GM19463 (cell line): ENCODE measurements at regions not wholly inside any gene's neighbourhood (a gene's known extent, or its start where the extent isn't known, plus 50 kb on each side); places are given as distances from the start of the nearest gene placed in this dataset.
"Not testable (repeated sequence)": the region's sequence is repeated elsewhere in the genome, so short reads cannot be mapped to it uniquely, and the experiment has no call there.

Experiments used
- ATAC-seq: cut with Tn5 transposase; IDR thresholded peaks from one replicate; pipeline ENCODE4 v1.9.1; 2021; ENCODE audit warnings: mild to moderate bottlenecking, moderate library complexity; ENCODE audit not compliant: unreplicated experiment

GRCh38 chr3:181279239-181279565 lies 289.7 kb upstream of the DNAJC19 start:
- no peak for ATAC-seq

GRCh38 chr3:181278468-181279238 lies 289.1 kb upstream of the DNAJC19 start:
- no peak for ATAC-seq

- no peak for ATAC-seq
These were observed 286.9 kb upstream of the DNAJC19 start for GRCh38 chr3:181276358-181276896.

- no peak for ATAC-seq
These were observed 284.5 kb upstream of the DNAJC19 start for GRCh38 chr3:181274025-181274424.

GRCh38 chr3:181267312-181267711 lies 277.8 kb upstream of the DNAJC19 start:
- no peak for ATAC-seq

- peak; percentile 78 for ATAC-seq
These were observed 276.3 kb upstream of the DNAJC19 start for GRCh38 chr3:181265750-181266333.

DNA sequence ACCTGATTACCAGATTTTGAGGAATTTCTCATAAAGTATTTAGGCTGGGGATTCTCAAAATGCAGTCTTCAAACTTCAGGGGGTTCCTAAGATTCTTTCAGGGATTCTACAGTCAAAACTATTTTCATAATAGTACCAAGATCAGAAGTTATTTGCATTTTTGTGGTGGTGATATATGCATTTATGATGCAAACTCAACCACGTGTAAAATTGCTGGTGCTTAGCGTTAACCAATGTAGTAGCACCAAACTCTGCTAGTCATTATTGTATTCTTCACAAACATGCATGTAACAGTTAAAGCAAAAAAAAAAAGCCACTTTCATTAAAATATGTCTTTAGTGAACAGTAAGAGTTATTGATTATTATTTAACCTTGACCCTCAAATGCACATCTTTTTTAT lies 274.9 kb upstream of the DNAJC19 start:
- ATAC-seq, result no peak

DNA sequence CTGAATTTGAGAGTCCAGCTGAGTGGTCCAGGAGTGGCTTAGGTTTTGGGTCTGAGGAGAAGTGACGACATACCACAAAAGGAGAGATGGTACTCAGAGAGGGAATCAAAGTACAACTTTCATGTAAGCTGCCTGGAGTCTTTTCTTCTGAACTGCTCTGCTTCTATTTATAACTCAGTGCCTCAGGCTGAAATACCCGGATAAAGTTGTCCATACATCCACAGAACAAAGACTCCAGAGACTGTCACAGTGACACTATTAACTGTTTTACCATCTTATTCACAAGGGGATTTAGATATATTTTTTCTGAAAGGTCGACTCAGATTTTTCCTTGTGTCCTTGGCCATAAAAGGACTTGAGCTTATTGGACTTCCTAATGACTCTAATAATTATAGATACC lies 264.3 kb upstream of the DNAJC19 start:
- no peak for ATAC-seq

GRCh38 chr3:181252631-181253030 lies 263.1 kb upstream of the DNAJC19 start:
- no peak for ATAC-seq

DNA sequence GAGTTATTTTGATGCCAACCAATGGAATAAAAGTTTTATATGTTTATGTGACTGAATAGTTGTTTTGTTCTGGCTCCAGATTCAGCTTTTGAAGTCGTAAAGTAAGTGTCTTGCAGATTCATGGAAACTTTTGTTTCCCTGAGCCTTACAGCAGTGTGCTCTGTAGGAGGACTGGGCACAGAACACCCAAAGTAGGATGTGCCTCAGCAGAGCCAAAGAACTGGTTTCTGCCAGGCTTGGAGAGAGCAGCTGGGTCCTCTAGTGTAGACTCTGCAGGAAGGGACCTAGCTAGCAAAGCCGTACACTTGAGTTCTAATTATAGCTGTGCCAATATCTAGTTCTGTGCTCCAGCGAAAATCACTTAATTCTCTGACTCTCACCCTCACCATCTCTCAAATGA lies 261.2 kb upstream of the DNAJC19 start:
- no peak for ATAC-seq

DNA sequence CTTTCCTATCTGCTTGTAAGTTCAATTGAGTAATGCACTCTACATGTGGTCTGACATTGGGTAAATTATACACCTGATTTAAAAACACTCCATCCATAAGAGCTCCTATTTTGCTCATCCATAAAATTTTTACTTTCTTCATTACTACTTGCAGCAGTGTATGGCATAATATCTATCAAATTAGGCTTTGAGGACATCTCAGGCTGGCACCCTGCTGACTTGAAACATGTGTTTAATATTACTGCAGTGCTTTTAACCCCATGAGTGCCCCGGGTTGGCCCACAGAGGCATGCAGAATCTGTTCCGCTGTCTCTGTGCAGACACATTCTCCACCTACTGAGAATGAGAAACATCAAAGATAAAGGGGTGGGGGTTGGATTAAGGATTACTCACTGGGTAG lies 249.9 kb upstream of the DNAJC19 start:
- ATAC-seq, result no peak

DNA sequence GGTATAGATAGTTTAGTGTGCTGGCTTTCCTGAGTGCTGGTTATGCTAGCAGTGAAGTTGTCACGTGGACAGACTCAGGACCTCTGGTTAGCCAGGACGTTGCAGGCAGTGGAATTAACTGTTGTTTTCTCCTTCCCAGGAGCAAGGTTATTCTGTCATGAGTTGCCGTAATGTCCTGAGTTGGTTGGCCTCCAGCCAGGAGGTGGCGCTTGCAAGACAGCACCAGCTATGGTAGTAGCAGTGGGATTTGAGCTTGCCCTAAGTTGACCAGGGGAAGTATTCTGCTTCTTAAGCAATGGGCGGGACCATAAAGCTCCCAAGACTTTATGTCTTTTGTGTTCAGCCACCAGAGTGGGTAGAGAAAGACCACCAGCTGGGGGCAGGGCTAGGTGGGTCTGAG lies 240.7 kb upstream of the DNAJC19 start:
- ATAC-seq, result no peak

- no peak for ATAC-seq
These were observed 223.8 kb upstream of the DNAJC19 start for GRCh38 chr3:181213347-181213746.

GRCh38 chr3:181212271-181212670 lies 222.7 kb upstream of the DNAJC19 start:
- ATAC-seq, result no peak

- no peak for ATAC-seq
These were observed 220.7 kb upstream of the DNAJC19 start for GRCh38 chr3:181210275-181210674.

DNA sequence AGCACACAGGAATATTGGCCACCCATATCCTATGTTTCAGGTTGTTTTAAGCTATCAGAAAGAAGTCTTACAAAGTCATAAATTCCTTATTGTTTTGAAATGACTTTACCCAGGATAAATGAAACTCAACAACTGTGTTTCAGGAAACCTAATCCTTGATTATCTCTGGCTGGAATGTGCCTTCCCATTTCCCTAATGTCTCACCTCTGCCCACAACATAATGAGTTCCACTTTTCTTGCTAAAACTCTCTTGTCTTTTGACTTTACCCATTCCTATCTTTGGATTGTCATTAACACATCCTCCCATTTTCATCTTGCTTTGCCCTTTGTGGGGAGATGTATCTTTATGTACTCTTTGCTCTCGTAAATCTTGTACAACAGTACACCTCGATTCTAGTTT lies 200.0 kb upstream of the DNAJC19 start:
- ATAC-seq, result no peak

GRCh38 chr3:181183764-181184163 lies 194.2 kb upstream of the DNAJC19 start:
- ATAC-seq, result no peak

DNA sequence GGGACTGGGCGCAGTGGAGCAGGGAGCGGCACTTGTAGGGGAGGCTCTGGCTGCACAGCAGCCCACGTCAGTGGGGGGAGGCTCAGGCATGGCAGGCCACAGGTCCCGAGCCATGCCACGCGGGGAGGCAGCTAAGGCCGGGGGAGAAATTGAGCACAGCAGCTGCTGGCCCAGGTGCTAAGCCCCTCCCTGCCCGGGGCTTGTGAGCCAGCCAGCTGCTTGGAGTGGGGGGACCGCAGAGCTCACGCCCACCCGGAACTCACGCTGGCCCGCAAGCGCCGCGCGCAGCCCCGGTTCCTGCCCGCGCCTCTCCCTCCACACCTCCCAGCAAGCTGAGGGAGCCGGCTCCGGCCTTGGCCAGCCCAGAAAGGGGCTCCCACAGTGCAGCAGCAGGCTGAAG lies 193.5 kb upstream of the DNAJC19 start:
- not testable (repeated sequence) for ATAC-seq

- no peak for ATAC-seq
These were observed 189.5 kb upstream of the DNAJC19 start for GRCh38 chr3:181178991-181179390.

DNA sequence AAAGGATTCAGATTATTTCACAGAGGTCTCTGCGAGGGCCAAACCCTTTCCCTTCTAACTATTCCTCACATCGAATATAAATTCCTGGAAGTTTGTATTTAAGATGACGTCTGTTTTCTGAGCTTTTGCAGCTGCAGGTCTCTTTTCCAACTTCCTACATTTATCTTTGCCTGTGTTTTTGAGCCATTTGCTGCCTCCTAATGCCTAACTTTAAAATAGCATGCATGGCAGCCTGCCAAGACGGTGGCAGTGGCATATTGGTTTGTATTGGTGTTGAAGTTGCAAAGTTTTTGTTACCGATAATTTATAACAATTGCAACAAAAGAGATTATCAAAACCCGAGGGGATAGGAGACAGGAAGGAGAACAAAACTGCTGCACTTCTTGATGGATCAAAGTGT lies 187.1 kb upstream of the DNAJC19 start:
- ATAC-seq, result peak; percentile 68

DNA sequence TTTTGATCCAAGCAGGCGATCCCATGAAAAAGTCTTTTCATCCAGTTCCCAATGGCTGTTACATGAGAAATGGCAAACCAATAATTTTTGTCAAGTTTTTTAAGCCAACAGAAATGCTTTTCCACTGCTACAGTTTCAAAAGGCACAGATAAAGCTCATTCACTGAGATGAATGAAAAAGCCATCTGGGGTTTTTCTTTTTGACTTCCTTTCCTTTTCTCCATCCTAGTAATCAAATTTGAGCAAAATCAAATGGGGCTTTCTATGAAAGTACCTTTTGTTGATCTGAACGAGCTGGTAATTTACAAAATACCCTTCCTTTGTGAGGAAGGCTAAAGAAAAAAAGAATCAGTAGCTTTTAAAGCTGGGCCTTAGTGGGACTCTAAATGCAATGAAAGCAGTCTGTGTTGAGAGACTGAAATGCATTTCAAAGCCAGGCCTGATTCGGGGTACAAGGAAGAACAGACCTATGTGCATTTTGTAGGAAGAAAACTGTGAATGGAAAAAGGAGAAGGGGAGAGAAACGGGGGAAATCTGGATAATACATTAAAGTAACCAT lies 185.2 kb upstream of the DNAJC19 start:
- no peak for ATAC-seq

DNA sequence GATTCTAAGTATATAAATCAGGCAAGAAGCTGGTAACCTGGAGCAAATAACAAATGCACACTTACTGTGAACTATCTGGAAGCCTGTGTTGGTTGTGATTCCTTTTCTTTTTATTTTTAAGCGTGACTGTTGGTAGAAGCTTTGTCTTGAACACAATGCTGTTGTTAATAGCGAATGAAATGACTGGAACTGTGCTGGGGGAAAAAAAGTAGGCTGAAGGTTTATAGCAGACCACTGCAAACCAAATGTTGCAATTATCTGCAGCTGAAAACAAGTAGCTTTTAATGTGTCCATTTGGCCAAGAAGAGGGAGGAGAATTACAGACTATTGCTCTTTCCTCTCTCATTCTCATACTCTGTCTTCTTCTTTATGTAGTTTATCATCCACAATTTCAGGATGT lies 184.5 kb upstream of the DNAJC19 start:
- no peak for ATAC-seq
